GM12892 (cell line): ENCODE measurements at regions not wholly inside any gene's neighbourhood (a gene's known extent, or its start where the extent isn't known, plus 50 kb on each side); places are given as distances from the start of the nearest gene placed in this dataset.

Experiments
- POLR2A ChIP-seq: IDR thresholded peaks from 2 replicates; pipeline ENCODE4 v1.6.1; 2011; ENCODE audit warnings: low read depth, low read length, control low read depth
- POLR2AphosphoS5 ChIP-seq: IDR thresholded peaks from 2 replicates; pipeline ENCODE4 v1.6.1; 2011; ENCODE audit warnings: low read depth, low read length, control low read depth
- TAF1 ChIP-seq: IDR thresholded peaks from 2 replicates; pipeline ENCODE4 v1.6.1; 2011; ENCODE audit warnings: low read depth, mild to moderate bottlenecking, control low read depth, low read length, borderline replicate concordance

GRCh38 chr21:38202811-38203210 is 54.0 kb upstream of the KCNJ15 start:
- TF ChIP-seq POLR2A (no peak), POLR2AphosphoS5 (no peak), TAF1 (no peak)
